ENCODE measurements at regions not wholly inside any gene's neighbourhood (a gene's known extent, or its start where the extent isn't known, plus 50 kb on each side); places are given as distances from the start of the nearest gene placed in this dataset.

- dilution Hi-C loops (cut with MboI; ENCODE audit: extremely low pct_ligation_motif_present, low sequenced_read_pairs) (no loop called here), intact Hi-C loops (cut with micrococcal nuclease) (no loop called here)
- ChIA-PET POLR2A (no interaction called here), CTCF (no interaction called here)
- Histone ChIP-seq H4K20me1 (replicated peaks; ENCODE audit: control insufficient read depth, extremely low read depth, insufficient read depth, low read length) (no peaks in the 10 kb centered on the region), H3K9me3 (replicated peaks; ENCODE audit: control insufficient read depth, insufficient read depth, low read length) (peaks cover 4% of the 10 kb centered on the region), H3K9me1 (replicated peaks; ENCODE audit: control insufficient read depth, extremely low read depth, insufficient read depth, low read length) (no peaks in the 10 kb centered on the region), H3K27ac (ENCODE audit: insufficient read depth, low read depth, low read length) (no peak overlapping the region), H3K36me3 (ENCODE audit: control insufficient read depth in 2 of 2, extremely low read depth in 1 of 2, insufficient read depth in 2 of 2, low read length in 2 of 2) (no peaks in the 10 kb centered on the region), H3K79me2 (ENCODE audit: control insufficient read depth, insufficient read depth, low read length) (no peaks in the 10 kb centered on the region), H3K27me3 (ENCODE audit: control insufficient read depth in 2 of 2, insufficient read depth in 2 of 2, low read length in 2 of 2) (no peaks in the 10 kb centered on the region), H3K4me3 (replicated peaks in 1 of 3; ENCODE audit: insufficient read depth in 1 of 3, low read depth in 1 of 3, low read length in 3 of 3) (no peak overlapping the region), H3K9ac (replicated peaks; ENCODE audit: extremely low read depth, insufficient read depth, low read length) (no peak overlapping the region), H2AFZ (ENCODE audit: low read depth, low read length) (no peak overlapping the region), H3K4me1 (ENCODE audit: control insufficient read depth, extremely low read depth, insufficient read depth, low read length) (no peaks in the 10 kb centered on the region), H3K4me2 (ENCODE audit: insufficient read depth, low read length) (no peak overlapping the region)
- TF ChIP-seq MAX (IDR thresholded peaks at IDR 0.05; ENCODE audit: insufficient read depth, insufficient read length) = no peak
- no peak for TF ChIP-seq FOS (IDR thresholded peaks at IDR 0.05; ENCODE audit: borderline replicate concordance, insufficient read depth, low read length)
- no peak for TF ChIP-seq POLR2AphosphoS5 (IDR thresholded peaks at IDR 0.05; ENCODE audit: insufficient read depth, low read depth, low read length)
- no peak for TF ChIP-seq JUN (IDR thresholded peaks at IDR 0.05; ENCODE audit: borderline replicate concordance, insufficient read depth, insufficient read length, low read depth)
- TF ChIP-seq POLR2A (IDR thresholded peaks at IDR 0.05; ENCODE audit: low read depth, low read length) = no peak
- no peak for TF ChIP-seq EZH2 (IDR thresholded peaks at IDR 0.05; ENCODE audit: borderline replicate concordance, low read depth, low read length, severe bottlenecking)
- no peak for TF ChIP-seq CTCF (IDR thresholded peaks at IDR 0.05; ENCODE audit: extremely low read depth in 1 of 2, insufficient read depth in 1 of 2, low read depth in 1 of 2, low read length in 2 of 2)
- DNase-seq (ENCODE audit: low read depth, low spot score) (no peak), FAIRE-seq (no peak)
- no TSS peak for BruUV-seq (replicated peaks)
Observed at GRCh38 chr14:97866195-97866594, 1069.0 kb downstream of the VRK1 start.
